ENCODE measurements at regions not wholly inside any gene's neighbourhood (a gene's known extent, or its start where the extent isn't known, plus 50 kb on each side); places are given as distances from the start of the nearest gene placed in this dataset.
"Not testable (repeated sequence)": the region's sequence is repeated elsewhere in the genome, so short reads cannot be mapped to it uniquely, and the experiment has no call there.

- no peaks in the 10 kb centered on the region for H3K9me3 ChIP-seq (ENCODE audit: low read depth, low read length, poor library complexity, severe bottlenecking)
- H3K4me3 ChIP-seq (ENCODE audit: low read depth, low read length, poor library complexity, severe bottlenecking), result no peak overlapping the region
- no peak overlapping the region for H3K27ac ChIP-seq (ENCODE audit: low read depth, low read length, poor library complexity, severe bottlenecking)
- CTCF ChIA-PET, result no interaction called here
- no peak for DNase-seq (ENCODE audit: low spot score)
- H3K27me3 ChIP-seq (replicated peaks; ENCODE audit: insufficient read depth, low read depth, low read length, poor library complexity), result no peaks in the 10 kb centered on the region
- TF ChIP-seq EZH2 (IDR thresholded peaks at IDR 0.05; ENCODE audit: borderline replicate concordance, low read depth, low read length, poor library complexity, severe bottlenecking) (no peak), CTCF (conservative IDR thresholded peaks at IDR 0.05; ENCODE audit: low read depth, low read length) (no peak)
- POLR2A ChIA-PET (ENCODE audit: low non-redundant PET), result no interaction called here
- intact Hi-C loops (cut with micrococcal nuclease; ENCODE audit: unreplicated experiment), result no loop called here
- no TSS peak for BruUV-seq (replicated peaks)
- H3K4me1 ChIP-seq (ENCODE audit: insufficient read depth, low read length, poor library complexity, severe bottlenecking), result peaks cover 6% of the 10 kb centered on the region
- H3K36me3 ChIP-seq (ENCODE audit: insufficient read depth, low read length, poor library complexity, severe bottlenecking), result no peaks in the 10 kb centered on the region
Measured at GRCh38 chr5:109630093-109630492, 59.6 kb upstream of the MAN2A1 start.

GRCh38 chr5:109628591-109628990 lies 61.1 kb upstream of the MAN2A1 start:
- POLR2A ChIA-PET (ENCODE audit: low non-redundant PET), result no interaction called here
- Histone ChIP-seq H3K36me3 (ENCODE audit: insufficient read depth, low read length, poor library complexity, severe bottlenecking) (no peaks in the 10 kb centered on the region), H3K9me3 (ENCODE audit: low read depth, low read length, poor library complexity, severe bottlenecking) (no peaks in the 10 kb centered on the region), H3K4me1 (ENCODE audit: insufficient read depth, low read length, poor library complexity, severe bottlenecking) (peaks cover 6% of the 10 kb centered on the region), H3K27me3 (replicated peaks; ENCODE audit: insufficient read depth, low read depth, low read length, poor library complexity) (no peaks in the 10 kb centered on the region), H3K27ac (ENCODE audit: low read depth, low read length, poor library complexity, severe bottlenecking) (no peak overlapping the region), H3K4me3 (ENCODE audit: low read depth, low read length, poor library complexity, severe bottlenecking) (no peak overlapping the region)
- no peak for DNase-seq (ENCODE audit: low spot score)
- intact Hi-C loops (cut with micrococcal nuclease; ENCODE audit: unreplicated experiment), result no loop called here
- no TSS peak for BruUV-seq (replicated peaks)
- CTCF ChIA-PET, result no interaction called here
- TF ChIP-seq CTCF (conservative IDR thresholded peaks at IDR 0.05; ENCODE audit: low read depth, low read length) (no peak), EZH2 (IDR thresholded peaks at IDR 0.05; ENCODE audit: borderline replicate concordance, low read depth, low read length, poor library complexity, severe bottlenecking) (no peak)

- peaks cover 30% of the 10 kb centered on the region for H3K4me1 ChIP-seq (ENCODE audit: insufficient read depth, low read length, poor library complexity, severe bottlenecking)
- BruUV-seq (replicated peaks); intact Hi-C loops (cut with micrococcal nuclease; ENCODE audit: unreplicated experiment); H3K9me3 ChIP-seq (ENCODE audit: low read depth, low read length, poor library complexity, severe bottlenecking); H3K36me3 ChIP-seq (ENCODE audit: insufficient read depth, low read length, poor library complexity, severe bottlenecking); POLR2A ChIA-PET (ENCODE audit: low non-redundant PET); H3K27ac ChIP-seq (ENCODE audit: low read depth, low read length, poor library complexity, severe bottlenecking); CTCF ChIA-PET; H3K4me3 ChIP-seq (ENCODE audit: low read depth, low read length, poor library complexity, severe bottlenecking); H3K27me3 ChIP-seq (replicated peaks; ENCODE audit: insufficient read depth, low read depth, low read length, poor library complexity); DNase-seq (ENCODE audit: low spot score): not testable (repeated sequence)
Measured at GRCh38 chr5:109621266-109621665, 68.5 kb upstream of the MAN2A1 start.

- DNase-seq (ENCODE audit: low spot score), result no peak
- CTCF ChIA-PET, result no interaction called here
- H3K4me3 ChIP-seq (ENCODE audit: low read depth, low read length, poor library complexity, severe bottlenecking), result no peak overlapping the region
Measured at GRCh38 chr5:109620651-109621050, 69.1 kb upstream of the MAN2A1 start.

More at GRCh38 chr5:109620651-109621050, 69.1 kb upstream of the MAN2A1 start:
- intact Hi-C loops (cut with micrococcal nuclease; ENCODE audit: unreplicated experiment), result no loop called here
- peaks cover 36% of the 10 kb centered on the region for H3K4me1 ChIP-seq (ENCODE audit: insufficient read depth, low read length, poor library complexity, severe bottlenecking)
- BruUV-seq (replicated peaks), result no TSS peak
- H3K27ac ChIP-seq (ENCODE audit: low read depth, low read length, poor library complexity, severe bottlenecking), result no peak overlapping the region
- no peaks in the 10 kb centered on the region for H3K27me3 ChIP-seq (replicated peaks; ENCODE audit: insufficient read depth, low read depth, low read length, poor library complexity)
- TF ChIP-seq CTCF (conservative IDR thresholded peaks at IDR 0.05; ENCODE audit: low read depth, low read length) (no peak), EZH2 (IDR thresholded peaks at IDR 0.05; ENCODE audit: borderline replicate concordance, low read depth, low read length, poor library complexity, severe bottlenecking) (no peak)
- POLR2A ChIA-PET (ENCODE audit: low non-redundant PET), result no interaction called here
- no peaks in the 10 kb centered on the region for H3K9me3 ChIP-seq (ENCODE audit: low read depth, low read length, poor library complexity, severe bottlenecking)
- no peaks in the 10 kb centered on the region for H3K36me3 ChIP-seq (ENCODE audit: insufficient read depth, low read length, poor library complexity, severe bottlenecking)
